ENCODE measurements at regions not wholly inside any gene's neighbourhood (a gene's known extent, or its start where the extent isn't known, plus 50 kb on each side); places are given as distances from the start of the nearest gene placed in this dataset.
"Not testable (repeated sequence)": the region's sequence is repeated elsewhere in the genome, so short reads cannot be mapped to it uniquely, and the experiment has no call there.

- BruUV-seq (replicated peaks); H3K27ac ChIP-seq (ENCODE audit: extremely low read depth, low read depth, low read length); in situ Hi-C loops (cut with MboI); intact Hi-C loops (cut with micrococcal nuclease); H3K4me2 ChIP-seq (ENCODE audit: insufficient read depth, low read length); H4K20me1 ChIP-seq (replicated peaks; ENCODE audit: control insufficient read depth, insufficient read depth, low read length); H3K36me3 ChIP-seq (ENCODE audit: control insufficient read depth, insufficient read depth, low read length); ATAC-seq; H3K79me2 ChIP-seq (ENCODE audit: control insufficient read depth, insufficient read depth, low read length); H3K27me3 ChIP-seq (ENCODE audit: control insufficient read depth in 2 of 2, insufficient read depth in 2 of 2, low read length in 2 of 2); H3K9me1 ChIP-seq (ENCODE audit: control insufficient read depth, insufficient read depth, low read length); POLR2A ChIA-PET; FAIRE-seq; H3K4me1 ChIP-seq (replicated peaks in 1 of 2; ENCODE audit: control insufficient read depth in 2 of 2, insufficient read depth in 2 of 2, low read length in 2 of 2); H2AFZ ChIP-seq (ENCODE audit: low read depth, low read length); H3K9me3 ChIP-seq (replicated peaks; ENCODE audit: control insufficient read depth, insufficient read depth, low read depth, low read length); DNase-seq (ENCODE audit: extremely low read depth in 1 of 4, low spot score in 3 of 4); H3K4me3 ChIP-seq; H3K9ac ChIP-seq (ENCODE audit: insufficient read depth in 1 of 2, low read depth in 2 of 2, low read length in 2 of 2); CTCF ChIA-PET (ENCODE audit: low intra/inter-chr PET ratio): not testable (repeated sequence)
- TF ChIP-seq ZNF146 (CRISPR knock-in tag; IDR thresholded peaks at IDR 0.05; ENCODE audit: unreplicated experiment) = peak; percentile 55
Measured at GRCh38 chr6:16931079-16931478, 169.8 kb upstream of the ATXN1 start.

- Histone ChIP-seq H3K79me2 (ENCODE audit: control insufficient read depth, insufficient read depth, low read length) (no peaks in the 10 kb centered on the region), H3K9me3 (replicated peaks; ENCODE audit: control insufficient read depth, insufficient read depth, low read depth, low read length) (no peaks in the 10 kb centered on the region), H4K20me1 (replicated peaks; ENCODE audit: control insufficient read depth, insufficient read depth, low read length) (no peaks in the 10 kb centered on the region), H3K36me3 (ENCODE audit: control insufficient read depth, insufficient read depth, low read length) (no peaks in the 10 kb centered on the region), H3K27ac (ENCODE audit: extremely low read depth, low read depth, low read length) (no peak overlapping the region), H3K27me3 (ENCODE audit: control insufficient read depth in 2 of 2, insufficient read depth in 2 of 2, low read length in 2 of 2) (no peaks in the 10 kb centered on the region; a peak in 2 of 5 replicates), H2AFZ (ENCODE audit: low read depth, low read length) (no peak overlapping the region), H3K9ac (ENCODE audit: insufficient read depth in 1 of 2, low read depth in 2 of 2, low read length in 2 of 2) (no peak overlapping the region), H3K4me3 (no peak overlapping the region), H3K4me2 (ENCODE audit: insufficient read depth, low read length) (no peak overlapping the region), H3K4me1 (replicated peaks in 1 of 2; ENCODE audit: control insufficient read depth in 2 of 2, insufficient read depth in 2 of 2, low read length in 2 of 2) (no peaks in the 10 kb centered on the region), H3K9me1 (ENCODE audit: control insufficient read depth, insufficient read depth, low read length) (no peaks in the 10 kb centered on the region)
- BruUV-seq (replicated peaks) = no TSS peak
- ChIA-PET CTCF (ENCODE audit: low intra/inter-chr PET ratio) (no interaction called here), POLR2A (no interaction called here)
- TF ChIP-seq ZNF696 (CRISPR knock-in tag; conservative IDR thresholded peaks at IDR 0.05) (no peak), ZFP36 (IDR thresholded peaks at IDR 0.05; ENCODE audit: low read depth, low read length, partially characterized antibody) (no peak), ZNF146 (CRISPR knock-in tag; IDR thresholded peaks at IDR 0.05; ENCODE audit: unreplicated experiment) (no peak), MAFG (tag; conservative IDR thresholded peaks at IDR 0.05) (0 out of 2 replicates have a peak, but pooled peaks have one; percentile 36), E2F6 (IDR thresholded peaks at IDR 0.05; ENCODE audit: borderline replicate concordance in 1 of 2, extremely low read depth in 1 of 2, insufficient read depth in 1 of 2, insufficient read length in 1 of 2, low read depth in 1 of 2, low read length in 1 of 2, poor library complexity in 1 of 2, severe bottlenecking in 1 of 2) (no peak), MAFF (IDR thresholded peaks at IDR 0.05; ENCODE audit: low read length) (peak; percentile 53), ZZZ3 (IDR thresholded peaks at IDR 0.05) (no peak), ZNF584 (CRISPR knock-in tag; IDR thresholded peaks at IDR 0.05; ENCODE audit: low read depth) (no peak), MAFK (IDR thresholded peaks at IDR 0.05; ENCODE audit: low read length) (peak; percentile 45; the same call in 1 of the 2 replicates), PHF21A (IDR thresholded peaks at IDR 0.05; ENCODE audit: borderline replicate concordance, low read depth) (no peak), ZNF316 (IDR thresholded peaks at IDR 0.05) (peak; percentile 48; the same call in 1 of the 2 replicates), KDM2B (CRISPR knock-in tag; IDR thresholded peaks at IDR 0.05) (no peak)
- intact Hi-C loops (cut with micrococcal nuclease) = no loop called here
- WGBS (ENCODE audit: insufficient coverage, low coverage, missing lambda C conversion rate) = 0% methylated on average over 1 of the region's 1 CpG
- no peak for FAIRE-seq
- DNase-seq (ENCODE audit: extremely low read depth in 1 of 4, low spot score in 3 of 4) = no peak
- in situ Hi-C loops (cut with MboI) = no loop called here
- no peak for ATAC-seq
Measured at GRCh38 chr6:16930432-16930831, 169.2 kb upstream of the ATXN1 start.

Data from K562 (cell line).